Aorta (tissue), 5 donors: ENCODE measurements at regions not wholly inside any gene's neighbourhood (a gene's known extent, or its start where the extent isn't known, plus 50 kb on each side); places are given as distances from the start of the nearest gene placed in this dataset.

Experiments
- ATAC-seq: fragments of 200-7000 bp; cut with Tn5 transposase; one replicate; pipeline ENCODE4 v1.9.1; 2022; ENCODE audit warnings: moderate library complexity; ENCODE audit not compliant: low FRiP score
- DNase-seq, 2 donors: peaks; one replicate each; pipeline ENCODE4 v3.0.0-alpha.2; 2020
- H3K27ac ChIP-seq, 2 donors: one replicate each; pipeline ENCODE4 v1.5.1; 2013; ENCODE audit warnings: low read length in 2 of 2, mild to moderate bottlenecking in 2 of 2, moderate library complexity in 2 of 2, control low read depth in 1 of 2, inconsistent platforms in 1 of 2, low read depth in 1 of 2
- H3K27me3 ChIP-seq, 2 donors: one replicate each; pipeline ENCODE4 v1.6.1; 2013; ENCODE audit warnings: control low read depth in 1 of 2, low read length in 1 of 2, mild to moderate bottlenecking in 1 of 2, moderate library complexity in 1 of 2; ENCODE audit not compliant: insufficient read depth in 2 of 2, control insufficient read depth in 1 of 2
- H3K36me3 ChIP-seq, 2 donors: one replicate each; pipeline ENCODE4 v1.6.1; 2013; ENCODE audit warnings: control low read depth in 1 of 2, low read length in 1 of 2, mild to moderate bottlenecking in 1 of 2; ENCODE audit not compliant: insufficient read depth in 2 of 2, control insufficient read depth in 1 of 2
- H3K4me1 ChIP-seq, 2 donors: one replicate each; pipeline ENCODE4 v1.6.1; 2013; ENCODE audit warnings: low read length in 2 of 2, control low read depth in 1 of 2, mild to moderate bottlenecking in 1 of 2, moderate library complexity in 1 of 2; ENCODE audit not compliant: insufficient read depth in 2 of 2, control insufficient read depth in 1 of 2
- H3K4me3 ChIP-seq, 2 donors: one replicate each; pipeline ENCODE4 v1.5.1; 2013; ENCODE audit warnings: low read length in 2 of 2, control low read depth in 1 of 2, mild to moderate bottlenecking in 1 of 2
- H3K9me3 ChIP-seq: one replicate; pipeline ENCODE4 v1.6.1; 2013; ENCODE audit warnings: mild to moderate bottlenecking, low read length; ENCODE audit not compliant: control insufficient read depth
- WGBS, 2 donors: extraction: QIAGEN DNeasy Blood & Tissue Kit; methylation state at CpG; one replicate each; pipeline ENCODE4 v1.1.7; 2013; 5-methylcytosine and 5-hydroxymethylcytosine counted together
- intact Hi-C, 2 donors: fragments of 100-400 bp; cut with DNase I; formaldehyde crosslinking; loops; one replicate each; pipeline versions ENCODE4 v1.14.2 to v1.15.0; 2022
- donor health status: healthy with polysubstance abuse.
- donor health status: Bipolar disorder and iron deficiency.
- donor health status: DM: no; HTN: no; CAD: no.
- donor health status: DM: no; HTN: no; CAD: no.
- donor health status: DM: yes; HTN: yes; CAD: no.

DNA sequence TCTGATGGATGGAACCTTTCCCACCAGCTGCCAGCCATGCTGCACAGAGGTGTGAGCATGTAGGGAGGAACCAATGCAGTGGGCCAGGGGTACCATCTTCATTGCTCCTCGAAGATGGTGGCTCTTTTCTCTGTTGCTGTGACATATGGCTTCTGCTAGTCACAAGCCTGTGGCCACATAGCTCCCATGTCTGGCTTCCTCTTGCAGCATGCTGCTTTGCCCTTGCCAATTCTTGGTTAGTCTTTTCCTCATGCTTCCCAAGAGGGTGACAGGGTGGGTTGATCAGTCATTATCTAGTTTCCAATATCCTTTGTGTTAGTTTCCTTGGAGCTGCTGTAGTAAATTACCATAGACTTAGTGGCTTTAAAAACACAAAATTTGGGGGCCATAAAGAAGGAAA is 123.4 kb downstream of the ETS2 start:
- Histone ChIP-seq H3K4me1 (no peaks in the 10 kb centered on the region), H3K9me3 (no peaks in the 10 kb centered on the region), H3K27me3 (no peaks in the 10 kb centered on the region), H3K27ac (no peak overlapping the region), H3K36me3 (no peaks in the 10 kb centered on the region), H3K4me3 (no peak overlapping the region)
- intact Hi-C loops = loop anchor here in 1 of 2 donors (5.0 kb wide), 3 partner anchors 63 to 158 kb away; no protein-coding TSS in a partner anchor
- WGBS, 2 donors = 95 to 100% methylated on average over 1 of the region's 1 CpG
- ATAC-seq = no peak
- DNase-seq = no peak

DNA sequence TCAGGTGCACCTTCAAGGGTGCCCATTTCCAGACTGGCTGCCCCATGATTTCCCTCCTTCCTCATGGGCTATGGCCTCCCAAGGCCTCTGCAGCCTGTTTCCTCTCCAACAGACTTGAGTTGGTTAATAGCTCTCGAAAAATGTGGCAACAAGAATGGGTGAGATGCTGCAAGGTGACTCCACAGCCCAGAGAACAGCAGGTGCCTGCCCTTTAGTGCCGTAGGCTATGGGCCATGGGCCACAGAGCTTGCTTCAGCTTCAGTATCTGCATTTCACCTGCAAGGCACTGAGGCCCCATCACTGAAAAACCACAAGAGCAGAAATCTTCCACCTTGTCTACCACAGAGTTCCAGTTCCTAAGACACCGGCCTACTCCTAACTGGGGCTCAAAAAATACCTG is 122.0 kb downstream of the ETS2 start:
- WGBS, 2 donors = 97% methylated on average over 3 of the region's 3 CpGs
- intact Hi-C loops = loop anchor here in 1 of 2 donors (5.0 kb wide), 3 partner anchors 65 to 160 kb away; no protein-coding TSS in a partner anchor
- ATAC-seq = no peak

DNA sequence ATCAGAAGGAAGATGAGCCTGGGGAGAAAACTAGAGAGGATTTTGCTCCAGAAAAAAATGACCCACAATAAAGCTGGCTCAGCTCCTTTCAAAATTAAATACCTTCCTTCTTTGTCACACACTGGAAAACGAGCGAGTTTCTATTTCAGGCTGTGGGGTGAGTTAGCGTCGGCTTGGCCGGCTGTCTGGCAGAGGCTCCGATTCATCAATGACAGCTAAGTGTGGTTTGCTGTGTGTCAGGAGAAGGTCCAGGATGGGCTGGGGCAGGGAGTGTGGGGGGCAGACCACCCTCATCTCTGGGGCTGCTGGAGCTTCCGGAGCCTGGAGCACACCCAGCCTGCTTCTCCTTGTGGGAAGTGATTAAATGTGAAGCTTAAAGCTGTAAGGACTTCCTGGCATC is 120.2 kb downstream of the ETS2 start:
- H3K36me3 ChIP-seq = no peaks in the 10 kb centered on the region
- ATAC-seq (peak; percentile 87), DNase-seq (peak; percentile 89)
- intact Hi-C loops = loop anchor here in 1 of 2 donors (5.0 kb wide), 3 partner anchors 66 to 161 kb away; no protein-coding TSS in a partner anchor
- 1 to 2% methylated on average over 7 of the region's 7 CpGs for WGBS, 2 donors
- H3K4me1 ChIP-seq = no peaks in the 10 kb centered on the region
- no peaks in the 10 kb centered on the region for H3K27me3 ChIP-seq
- no peaks in the 10 kb centered on the region for H3K9me3 ChIP-seq
- H3K27ac ChIP-seq = peak overlapping the region; percentile 61 to 98
- no peak overlapping the region for H3K4me3 ChIP-seq

More for the DNA sequence above, 122.0 kb downstream of the ETS2 start:
- no peaks in the 10 kb centered on the region for H3K9me3 ChIP-seq
- no peaks in the 10 kb centered on the region for H3K27me3 ChIP-seq
- no peak overlapping the region for H3K4me3 ChIP-seq
- no peaks in the 10 kb centered on the region for H3K4me1 ChIP-seq
- no peak for DNase-seq
- H3K36me3 ChIP-seq = no peaks in the 10 kb centered on the region
- H3K27ac ChIP-seq = no peak overlapping the region

DNA sequence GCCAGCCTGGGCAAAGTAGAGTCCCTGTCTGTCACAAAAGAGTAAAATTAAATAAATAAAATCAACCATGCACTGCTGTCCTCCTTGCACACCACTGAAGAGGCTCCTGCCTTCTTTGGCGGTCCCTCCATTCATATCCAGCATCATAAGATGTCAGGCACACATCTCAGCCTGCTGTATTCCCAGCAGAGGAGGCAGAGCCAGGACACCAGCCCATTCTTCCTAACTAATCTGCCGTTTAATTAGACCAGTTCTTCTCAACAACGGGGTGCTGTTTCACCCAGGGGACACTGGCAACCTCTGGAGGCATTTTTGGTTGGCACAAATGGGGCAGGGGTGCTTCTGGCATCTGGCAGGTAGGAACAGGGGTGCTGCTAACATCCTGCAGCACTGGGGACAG is 119.7 kb downstream of the ETS2 start:
- intact Hi-C loops = loop anchor here in 1 of 2 donors (5.0 kb wide), 3 partner anchors 67 to 162 kb away; no protein-coding TSS in a partner anchor
- WGBS, 2 donors = 27 to 32% methylated on average over 3 of the region's 3 CpGs
- H3K4me1 ChIP-seq = peaks cover 0 to under 1% of the 10 kb centered on the region in 2 donors

DNA sequence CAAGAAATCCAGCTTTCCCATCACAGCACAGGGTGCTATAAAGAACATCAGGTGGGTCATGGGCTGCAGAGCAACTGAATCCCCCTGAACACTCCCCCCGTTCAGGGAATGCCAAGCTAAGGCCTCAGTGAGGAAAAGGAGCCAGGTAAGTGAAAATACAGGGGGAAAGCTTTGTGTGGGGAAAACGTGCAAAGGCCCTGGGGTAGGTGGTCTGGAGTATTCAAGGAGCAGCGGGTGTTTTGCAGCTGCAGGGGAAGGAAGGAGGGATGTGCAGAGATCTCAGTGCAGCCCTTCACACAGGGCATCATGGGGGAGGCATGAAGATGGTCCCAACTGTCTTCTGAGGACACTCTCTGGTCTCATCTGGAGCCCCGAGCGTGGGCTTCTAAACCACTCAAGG is 119.2 kb downstream of the ETS2 start:
- WGBS, 2 donors = 75 to 84% methylated on average over 5 of the region's 5 CpGs
- intact Hi-C loops = loop anchor here (5.0 kb wide), 3 partner anchors 67 to 162 kb away; no protein-coding TSS in a partner anchor
- ATAC-seq (no peak), DNase-seq (no peak)
- Histone ChIP-seq H3K27me3 (no peaks in the 10 kb centered on the region), H3K4me1 (peaks cover 0 to 3% of the 10 kb centered on the region in 2 donors), H3K4me3 (no peak overlapping the region), H3K27ac (peak overlapping the region in 1 of 2 donors; percentile 32), H3K36me3 (no peaks in the 10 kb centered on the region), H3K9me3 (no peaks in the 10 kb centered on the region)

More for the DNA sequence above, 119.7 kb downstream of the ETS2 start:
- peak overlapping the region; percentile 43 to 93 for H3K27ac ChIP-seq
- H3K36me3 ChIP-seq = no peaks in the 10 kb centered on the region
- DNase-seq = no peak
- no peak for ATAC-seq
- H3K27me3 ChIP-seq = no peaks in the 10 kb centered on the region
- H3K4me3 ChIP-seq = no peak overlapping the region
- no peaks in the 10 kb centered on the region for H3K9me3 ChIP-seq

DNA sequence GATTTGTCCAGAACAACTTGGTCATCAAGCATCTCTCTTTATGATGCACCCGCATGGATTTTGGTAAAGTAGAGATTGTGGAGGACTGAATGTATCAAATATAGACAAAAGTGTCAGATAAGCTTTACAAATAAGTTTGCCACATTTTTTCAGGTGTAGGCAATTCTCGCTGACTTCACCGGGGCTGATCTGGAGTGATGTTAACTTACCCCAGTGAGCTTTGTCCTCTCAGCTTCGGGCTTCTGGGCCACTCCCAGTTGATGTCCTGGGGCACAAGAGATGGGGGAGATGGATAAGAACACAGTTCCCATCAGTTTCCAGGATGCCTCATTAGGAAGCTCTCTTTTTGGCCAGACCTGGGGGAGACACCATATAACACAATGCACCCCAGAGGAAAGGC is 117.7 kb downstream of the ETS2 start:
- peak overlapping the region in 1 of 2 donors; percentile 11 for H3K27ac ChIP-seq
- no peaks in the 10 kb centered on the region for H3K9me3 ChIP-seq
- H3K27me3 ChIP-seq = no peaks in the 10 kb centered on the region
- peaks cover 0 to 9% of the 10 kb centered on the region in 2 donors for H3K4me1 ChIP-seq
- intact Hi-C loops = loop anchor here (2.0 to 5.0 kb wide), 2 partner anchors 101 to 164 kb away; no protein-coding TSS in a partner anchor
- DNase-seq (no peak), ATAC-seq (no peak)
- no peaks in the 10 kb centered on the region for H3K36me3 ChIP-seq
- 89 to 91% methylated on average over 4 of the region's 4 CpGs for WGBS, 2 donors
- no peak overlapping the region for H3K4me3 ChIP-seq

DNA sequence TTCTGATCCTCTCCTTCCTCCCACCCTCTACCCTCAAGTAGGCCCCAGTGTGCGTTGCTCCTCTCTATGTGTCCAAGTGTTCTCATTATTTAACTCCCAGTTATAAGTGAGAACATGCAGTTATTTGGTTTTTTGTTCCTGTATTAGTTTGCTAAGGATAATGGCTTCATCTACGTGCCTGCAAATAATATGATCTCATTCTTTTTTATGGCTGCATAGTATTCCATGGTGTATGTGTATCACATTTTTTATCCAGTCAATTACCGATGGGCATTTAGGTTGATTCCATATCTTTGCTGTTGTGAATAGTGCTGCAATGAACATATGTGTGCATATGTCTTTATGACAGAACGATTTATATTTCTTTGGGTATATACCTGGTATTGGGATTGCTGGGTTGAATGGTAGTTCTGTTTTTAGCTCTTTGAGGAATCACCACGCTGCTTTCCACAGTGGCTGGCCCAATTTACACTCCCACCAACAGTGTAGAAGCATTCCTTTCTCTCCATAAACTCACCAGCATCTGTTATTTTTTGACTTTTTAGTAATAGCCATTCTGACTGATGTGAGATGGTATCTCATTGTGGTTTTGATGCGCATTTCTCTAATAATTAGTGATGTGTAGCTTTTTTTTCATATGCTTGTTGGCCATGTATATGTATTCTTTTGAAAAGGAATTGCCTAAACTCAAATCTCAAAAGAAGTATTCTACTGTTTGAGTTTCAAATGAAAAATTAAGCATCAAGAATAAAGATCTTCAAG is 116.9 kb downstream of the ETS2 start:
- WGBS, 2 donors = 91 to 94% methylated on average over 6 of the region's 6 CpGs
- H3K9me3 ChIP-seq = no peaks in the 10 kb centered on the region
- H3K27me3 ChIP-seq = no peaks in the 10 kb centered on the region
- intact Hi-C loops = loop anchor here (2.0 to 5.0 kb wide), 2 partner anchors 100 to 165 kb away; no protein-coding TSS in a partner anchor
- H3K4me3 ChIP-seq = no peak overlapping the region
- no peak for DNase-seq
- H3K27ac ChIP-seq = no peak overlapping the region
- no peak for ATAC-seq
- H3K4me1 ChIP-seq = peaks cover 0 to 9% of the 10 kb centered on the region in 2 donors
- no peaks in the 10 kb centered on the region for H3K36me3 ChIP-seq

DNA sequence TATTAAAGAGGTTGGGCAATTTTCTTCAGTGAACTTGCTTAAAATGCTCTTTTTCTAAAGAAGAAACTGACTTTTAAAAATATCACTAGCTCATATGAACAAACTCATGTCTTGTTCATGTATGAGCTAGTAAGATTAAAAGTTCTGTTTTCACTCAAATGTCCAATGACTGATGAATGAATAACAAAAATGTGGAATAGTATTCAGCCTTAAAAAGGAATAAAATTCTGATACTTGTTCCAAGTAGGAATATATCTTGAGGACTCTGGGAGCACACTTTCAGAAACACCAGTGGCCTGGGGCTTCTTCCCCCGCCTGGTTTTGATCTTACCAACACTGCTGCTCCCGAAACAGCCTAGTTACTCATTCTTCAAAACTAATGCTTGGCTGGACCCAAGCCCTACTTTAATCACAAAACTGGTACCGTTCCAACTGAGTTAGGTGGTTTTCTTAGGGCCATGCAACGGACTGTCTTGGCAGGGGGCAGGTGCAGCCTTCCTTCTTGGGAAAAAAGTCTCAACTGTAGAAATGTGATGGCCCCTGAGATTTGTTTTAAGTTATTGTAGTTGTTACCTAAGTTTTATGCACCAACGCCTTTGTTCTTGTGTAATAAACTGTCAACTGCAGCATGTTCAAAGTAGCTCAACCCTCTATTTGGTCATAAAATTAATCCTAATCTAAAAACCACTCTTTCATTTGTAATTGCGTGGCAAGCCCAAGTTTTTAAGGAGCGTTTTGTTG is 116.0 kb downstream of the ETS2 start:
- Histone ChIP-seq H3K4me3 (no peak overlapping the region), H3K27me3 (no peaks in the 10 kb centered on the region), H3K36me3 (no peaks in the 10 kb centered on the region), H3K4me1 (peaks cover 0 to 9% of the 10 kb centered on the region in 2 donors), H3K27ac (peak overlapping the region in 1 of 2 donors; percentile 81), H3K9me3 (no peaks in the 10 kb centered on the region)
- WGBS, 2 donors = 31 to 32% methylated on average over 7 of the region's 7 CpGs
- DNase-seq = no peak
- ATAC-seq = no peak
- intact Hi-C loops = loop anchor here (2.0 to 5.0 kb wide), 2 partner anchors 99 to 166 kb away; no protein-coding TSS in a partner anchor
